Neural cell (in vitro differentiated cells): ENCODE measurements at regions not wholly inside any gene's neighbourhood (a gene's known extent, or its start where the extent isn't known, plus 50 kb on each side); places are given as distances from the start of the nearest gene placed in this dataset.

Experiments used
- H2AFZ ChIP-seq: fragments of 200-600, 300-800 bp; sonication (generic), shearing (Covaris generic); 2 replicates; pipeline ENCODE4 v1.6.0; 2014; ENCODE audit warnings: low read depth, mild to moderate bottlenecking, antibody characterized with exemption, low read length, moderate library complexity
- H3F3A ChIP-seq: fragments of 200-600 bp; shearing (Covaris generic); 2 replicates; pipeline ENCODE4 v1.6.1; 2016; ENCODE audit warnings: mild to moderate bottlenecking, moderate library complexity, mixed read lengths, antibody characterized with exemption, low read length; ENCODE audit not compliant: insufficient read depth, poor library complexity, severe bottlenecking
- H3K27ac ChIP-seq: fragments of 200-600, 300-800 bp; sonication (generic), shearing (Covaris generic); 2 replicates; pipeline ENCODE4 v1.5.1; 2014; ENCODE audit warnings: mild to moderate bottlenecking, low read length, moderate library complexity
- H3K27me3 ChIP-seq: fragments of 300-800, 200-600 bp; sonication (generic), shearing (Covaris generic); 2 replicates; pipeline ENCODE4 v1.6.0; 2014; ENCODE audit warnings: mild to moderate bottlenecking, low read depth, low read length, moderate library complexity; ENCODE audit not compliant: insufficient read depth
- H3K36me3 ChIP-seq: fragments of 300-800, 200-600 bp; sonication (generic), shearing (Covaris generic); 2 replicates; pipeline ENCODE4 v1.5.1; 2014; ENCODE audit warnings: mild to moderate bottlenecking, antibody characterized with exemption, low read length, moderate library complexity; ENCODE audit not compliant: insufficient read depth
- H3K4me2 ChIP-seq: fragments of 300-800, 200-600 bp; sonication (generic), shearing (Covaris generic); 2 replicates; pipeline ENCODE4 v1.6.0; 2014; ENCODE audit warnings: mild to moderate bottlenecking, low read length
- H3K4me3 ChIP-seq: fragments of 300-800, 200-600 bp; sonication (generic), shearing (Covaris generic); 2 replicates; pipeline ENCODE4 v1.5.1; 2014; ENCODE audit warnings: mild to moderate bottlenecking, low read length, moderate library complexity
- H3K79me2 ChIP-seq: fragments of 200-600 bp; shearing (Covaris generic); replicated peaks from 2 replicates; pipeline ENCODE4 v1.6.0; 2014; ENCODE audit warnings: mild to moderate bottlenecking, low read length, moderate library complexity; ENCODE audit not compliant: insufficient read depth
- H3K9ac ChIP-seq: fragments of 300-800, 200-600 bp; sonication (generic), shearing (Covaris generic); 2 replicates; pipeline ENCODE4 v1.6.1; 2016; ENCODE audit warnings: mild to moderate bottlenecking, low read length, mixed read lengths
- H3K9me2 ChIP-seq: fragments of 200-600 bp; shearing (Covaris generic); 2 replicates; pipeline ENCODE4 v1.6.1; 2016; ENCODE audit warnings: mild to moderate bottlenecking, low read length, mixed read lengths; ENCODE audit not compliant: insufficient read depth
- H3K9me3 ChIP-seq: fragments of 200-600, 300-800 bp; sonication (generic), shearing (Covaris generic); 2 replicates; pipeline ENCODE4 v1.6.1; 2016; ENCODE audit warnings: mild to moderate bottlenecking, mixed run types, low read length, moderate library complexity, mixed read lengths
- H4K20me1 ChIP-seq: fragments of 200-600 bp; shearing (Covaris generic); 2 replicates; pipeline ENCODE4 v1.6.1; 2016; ENCODE audit warnings: mild to moderate bottlenecking, mixed run types; ENCODE audit not compliant: insufficient read depth
- EP300 ChIP-seq: fragments of 450-650 bp; conservative IDR thresholded peaks from 2 replicates; pipeline ENCODE4 v1.6.1; 2014; ENCODE audit warnings: antibody characterized with exemption, mild to moderate bottlenecking, moderate library complexity; ENCODE audit not compliant: poor library complexity, severe bottlenecking
- EZH2 ChIP-seq: fragments of 200-600, 300-800 bp; shearing (Covaris generic), sonication (generic); IDR thresholded peaks from 2 replicates; pipeline ENCODE4 v1.6.1; 2014; ENCODE audit warnings: antibody characterized with exemption, low read length, borderline replicate concordance, mild to moderate bottlenecking; ENCODE audit not compliant: insufficient read depth, poor library complexity, severe bottlenecking
- MXI1 ChIP-seq: fragments of 450-650 bp; conservative IDR thresholded peaks from 2 replicates; pipeline ENCODE4 v1.6.1; 2014; ENCODE audit warnings: antibody characterized with exemption, mild to moderate bottlenecking; ENCODE audit not compliant: poor library complexity, severe bottlenecking
- POLR2AphosphoS5 ChIP-seq: IDR thresholded peaks from 2 replicates; pipeline ENCODE4 v1.6.1; 2012
- RAD21 ChIP-seq: fragments of 450-650 bp; conservative IDR thresholded peaks from 2 replicates; pipeline ENCODE4 v1.6.1; 2014; ENCODE audit warnings: antibody characterized with exemption, mild to moderate bottlenecking, moderate library complexity
- SMC3 ChIP-seq: fragments of 450-650 bp; conservative IDR thresholded peaks from 2 replicates; pipeline ENCODE4 v1.6.1; 2014; ENCODE audit warnings: antibody characterized with exemption, mild to moderate bottlenecking, moderate library complexity; ENCODE audit not compliant: poor library complexity
- TAF1 ChIP-seq: IDR thresholded peaks from 2 replicates; pipeline ENCODE4 v1.6.1; 2012; ENCODE audit warnings: low read depth
- TF ChIP-seq, protein P1 (sequence below): fragments of 450-650 bp; IDR thresholded peaks from 2 replicates; pipeline ENCODE4 v1.5.1; 2014; ENCODE audit warnings: antibody characterized with exemption, mild to moderate bottlenecking, moderate library complexity; ENCODE audit not compliant: poor library complexity, severe bottlenecking
- TF ChIP-seq, protein P2 (sequence below): IDR thresholded peaks from 2 replicates; pipeline ENCODE4 v1.6.1; 2012; ENCODE audit warnings: borderline replicate concordance

DNA sequence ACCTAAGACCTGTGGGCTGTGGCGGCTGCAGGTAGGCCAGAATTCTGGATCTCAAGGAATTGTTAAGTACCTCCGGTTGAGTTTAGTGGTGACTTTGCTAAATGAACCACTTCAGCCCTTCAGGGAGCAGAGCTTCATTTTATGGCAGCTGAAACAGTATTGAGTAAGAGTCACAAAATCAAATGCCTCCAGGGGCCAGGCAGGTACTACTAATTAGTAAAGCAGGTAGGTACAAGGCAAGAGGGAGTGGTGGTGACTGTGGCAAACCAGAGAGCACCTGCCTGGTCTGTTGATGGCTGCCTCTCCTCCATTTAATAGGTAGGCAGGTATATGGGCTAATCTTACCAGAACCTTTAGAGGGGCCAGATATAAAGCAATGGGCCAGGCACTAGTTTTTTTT lies 118.8 kb downstream of the EMX2 start:
- H3K79me2 ChIP-seq: no peaks in the 10 kb centered on the region

DNA sequence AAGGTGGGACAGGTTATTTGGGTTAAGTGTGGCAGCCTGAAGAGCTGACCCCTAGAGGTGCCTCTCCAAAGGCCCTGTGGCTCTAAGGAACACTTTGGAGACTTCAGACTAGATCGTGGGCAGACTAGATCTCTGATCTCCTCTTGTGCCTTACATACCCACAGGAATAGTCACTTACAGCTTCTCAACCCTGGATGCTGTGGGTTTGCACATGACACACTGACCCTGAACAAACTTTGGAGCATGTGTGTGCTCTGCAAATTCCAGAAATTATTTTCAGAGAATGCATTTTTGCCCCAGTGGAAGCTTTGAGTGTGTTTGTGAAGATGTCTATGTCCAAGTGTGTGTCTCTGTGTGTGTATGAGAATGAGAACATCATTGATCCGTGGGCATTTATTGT lies 119.6 kb downstream of the EMX2 start:
- Histone ChIP-seq H3K36me3 (no peaks in the 10 kb centered on the region), H3K27me3 (no peaks in the 10 kb centered on the region), H3K4me3 (no peak overlapping the region), H3K27ac (no peak overlapping the region), H3K79me2 (no peaks in the 10 kb centered on the region), H3K4me2 (no peak overlapping the region), H3K9me3 (no peaks in the 10 kb centered on the region), H4K20me1 (no peaks in the 10 kb centered on the region), H3K9ac (no peak overlapping the region), H3K9me2 (no peaks in the 10 kb centered on the region), H2AFZ (no peak overlapping the region), H3F3A (no peaks in the 10 kb centered on the region)
- no peak for TF ChIP-seq POLR2AphosphoS5
- TF ChIP-seq, protein P1, sequence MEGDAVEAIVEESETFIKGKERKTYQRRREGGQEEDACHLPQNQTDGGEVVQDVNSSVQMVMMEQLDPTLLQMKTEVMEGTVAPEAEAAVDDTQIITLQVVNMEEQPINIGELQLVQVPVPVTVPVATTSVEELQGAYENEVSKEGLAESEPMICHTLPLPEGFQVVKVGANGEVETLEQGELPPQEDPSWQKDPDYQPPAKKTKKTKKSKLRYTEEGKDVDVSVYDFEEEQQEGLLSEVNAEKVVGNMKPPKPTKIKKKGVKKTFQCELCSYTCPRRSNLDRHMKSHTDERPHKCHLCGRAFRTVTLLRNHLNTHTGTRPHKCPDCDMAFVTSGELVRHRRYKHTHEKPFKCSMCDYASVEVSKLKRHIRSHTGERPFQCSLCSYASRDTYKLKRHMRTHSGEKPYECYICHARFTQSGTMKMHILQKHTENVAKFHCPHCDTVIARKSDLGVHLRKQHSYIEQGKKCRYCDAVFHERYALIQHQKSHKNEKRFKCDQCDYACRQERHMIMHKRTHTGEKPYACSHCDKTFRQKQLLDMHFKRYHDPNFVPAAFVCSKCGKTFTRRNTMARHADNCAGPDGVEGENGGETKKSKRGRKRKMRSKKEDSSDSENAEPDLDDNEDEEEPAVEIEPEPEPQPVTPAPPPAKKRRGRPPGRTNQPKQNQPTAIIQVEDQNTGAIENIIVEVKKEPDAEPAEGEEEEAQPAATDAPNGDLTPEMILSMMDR: no peak
- TF ChIP-seq TAF1: no peak
- TF ChIP-seq RAD21: no peak
- TF ChIP-seq EZH2: no peak
- TF ChIP-seq, protein P2, sequence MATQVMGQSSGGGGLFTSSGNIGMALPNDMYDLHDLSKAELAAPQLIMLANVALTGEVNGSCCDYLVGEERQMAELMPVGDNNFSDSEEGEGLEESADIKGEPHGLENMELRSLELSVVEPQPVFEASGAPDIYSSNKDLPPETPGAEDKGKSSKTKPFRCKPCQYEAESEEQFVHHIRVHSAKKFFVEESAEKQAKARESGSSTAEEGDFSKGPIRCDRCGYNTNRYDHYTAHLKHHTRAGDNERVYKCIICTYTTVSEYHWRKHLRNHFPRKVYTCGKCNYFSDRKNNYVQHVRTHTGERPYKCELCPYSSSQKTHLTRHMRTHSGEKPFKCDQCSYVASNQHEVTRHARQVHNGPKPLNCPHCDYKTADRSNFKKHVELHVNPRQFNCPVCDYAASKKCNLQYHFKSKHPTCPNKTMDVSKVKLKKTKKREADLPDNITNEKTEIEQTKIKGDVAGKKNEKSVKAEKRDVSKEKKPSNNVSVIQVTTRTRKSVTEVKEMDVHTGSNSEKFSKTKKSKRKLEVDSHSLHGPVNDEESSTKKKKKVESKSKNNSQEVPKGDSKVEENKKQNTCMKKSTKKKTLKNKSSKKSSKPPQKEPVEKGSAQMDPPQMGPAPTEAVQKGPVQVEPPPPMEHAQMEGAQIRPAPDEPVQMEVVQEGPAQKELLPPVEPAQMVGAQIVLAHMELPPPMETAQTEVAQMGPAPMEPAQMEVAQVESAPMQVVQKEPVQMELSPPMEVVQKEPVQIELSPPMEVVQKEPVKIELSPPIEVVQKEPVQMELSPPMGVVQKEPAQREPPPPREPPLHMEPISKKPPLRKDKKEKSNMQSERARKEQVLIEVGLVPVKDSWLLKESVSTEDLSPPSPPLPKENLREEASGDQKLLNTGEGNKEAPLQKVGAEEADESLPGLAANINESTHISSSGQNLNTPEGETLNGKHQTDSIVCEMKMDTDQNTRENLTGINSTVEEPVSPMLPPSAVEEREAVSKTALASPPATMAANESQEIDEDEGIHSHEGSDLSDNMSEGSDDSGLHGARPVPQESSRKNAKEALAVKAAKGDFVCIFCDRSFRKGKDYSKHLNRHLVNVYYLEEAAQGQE: no peak
- no peak for TF ChIP-seq MXI1
- TF ChIP-seq SMC3: no peak
- no peak for TF ChIP-seq EP300

More for the DNA sequence above, 118.8 kb downstream of the EMX2 start:
- H3K9ac ChIP-seq: no peak overlapping the region
- no peaks in the 10 kb centered on the region for H3K9me3 ChIP-seq
- no peaks in the 10 kb centered on the region for H3K27me3 ChIP-seq
- H3K27ac ChIP-seq: no peak overlapping the region
- H3K36me3 ChIP-seq: no peaks in the 10 kb centered on the region
- no peaks in the 10 kb centered on the region for H3K9me2 ChIP-seq
- no peak overlapping the region for H2AFZ ChIP-seq
- TF ChIP-seq MXI1 (no peak), EZH2 (no peak), SMC3 (no peak), EP300 (no peak)
- TF ChIP-seq, protein P2: no peak
- TF ChIP-seq, protein P1: no peak
- no peak overlapping the region for H3K4me2 ChIP-seq
- H4K20me1 ChIP-seq: no peaks in the 10 kb centered on the region
- no peaks in the 10 kb centered on the region for H3F3A ChIP-seq
- no peak overlapping the region for H3K4me3 ChIP-seq
